Memory B cell (primary cell): ENCODE measurements at regions not wholly inside any gene's neighbourhood (a gene's known extent, or its start where the extent isn't known, plus 50 kb on each side); places are given as distances from the start of the nearest gene placed in this dataset.
"Not testable (repeated sequence)": the region's sequence is repeated elsewhere in the genome, so short reads cannot be mapped to it uniquely, and the experiment has no call there.

Experiments used
- ATAC-seq: fragments of 150-1000 bp; cut with Tn5 transposase; 2 replicates; pipeline ENCODE4 v1.10.0; 2021; ENCODE audit warnings: low read depth, mild to moderate bottlenecking, moderate library complexity
- DNase-seq, 2 donors: peaks; one replicate each; pipeline ENCODE4 v3.0.0; 2022; ENCODE audit warnings: low spot score in 2 of 2
- H3K27ac Mint-ChIP-seq: one replicate; pipeline ENCODE4 v1.8.0; 2022; ENCODE audit warnings: mild to moderate bottlenecking, moderate library complexity, mixed read lengths
- H3K27me3 Mint-ChIP-seq: one replicate; pipeline ENCODE4 v1.8.0; 2022; ENCODE audit warnings: mixed read lengths
- H3K36me3 Mint-ChIP-seq: one replicate; pipeline ENCODE4 v1.8.0; 2022; ENCODE audit warnings: mild to moderate bottlenecking, mixed read lengths
- H3K4me1 Mint-ChIP-seq: one replicate; pipeline ENCODE4 v1.8.0; 2022; ENCODE audit warnings: mixed read lengths
- H3K4me3 Mint-ChIP-seq: one replicate; pipeline ENCODE4 v1.8.0; 2022; ENCODE audit warnings: mild to moderate bottlenecking, moderate library complexity, mixed read lengths
- H3K9me3 Mint-ChIP-seq: one replicate; pipeline ENCODE4 v1.8.0; 2022; ENCODE audit warnings: mixed read lengths

DNA sequence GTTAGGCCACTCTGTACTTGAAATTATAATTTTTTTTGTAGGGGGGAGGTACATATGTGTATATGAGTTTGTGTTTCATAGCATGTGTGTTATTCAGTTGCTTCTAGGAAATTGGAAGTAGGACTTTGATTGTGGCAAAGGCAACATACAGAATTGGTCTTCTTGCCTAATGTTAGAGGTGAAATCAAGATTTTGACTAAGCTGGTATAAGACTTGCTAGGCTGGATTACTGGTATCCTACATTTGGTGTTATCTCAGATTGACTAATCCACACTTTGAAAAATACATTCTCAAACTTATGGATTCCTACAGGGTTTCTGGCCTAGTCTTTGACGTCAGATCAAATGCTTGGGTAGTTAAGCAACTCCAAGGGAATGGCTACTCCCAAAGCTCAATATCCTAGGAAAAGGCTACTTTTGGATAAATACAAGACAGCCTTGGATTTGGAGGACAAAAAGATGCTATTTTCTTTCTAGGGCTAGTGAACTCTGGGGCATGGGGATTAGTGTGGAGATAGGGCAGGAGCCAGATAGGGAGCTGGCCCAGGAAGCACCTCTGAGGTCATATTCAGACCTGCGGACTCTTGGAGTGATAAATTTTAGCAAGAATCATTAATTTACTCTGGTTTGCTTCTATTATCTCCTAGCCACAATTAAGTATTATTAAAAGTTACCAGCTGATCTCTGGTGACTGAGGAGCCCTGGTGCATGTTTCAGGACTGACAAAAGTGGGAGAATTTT lies 144.0 kb upstream of the RPS23 start:
- H3K4me3 Mint-ChIP-seq: no peak overlapping the region
- DNase-seq (no peak), ATAC-seq (no peak)
- no peaks in the 10 kb centered on the region for H3K36me3 Mint-ChIP-seq
- no peaks in the 10 kb centered on the region for H3K9me3 Mint-ChIP-seq
- H3K27ac Mint-ChIP-seq: no peak overlapping the region
- H3K4me1 Mint-ChIP-seq: no peaks in the 10 kb centered on the region
- H3K27me3 Mint-ChIP-seq: no peaks in the 10 kb centered on the region

DNA sequence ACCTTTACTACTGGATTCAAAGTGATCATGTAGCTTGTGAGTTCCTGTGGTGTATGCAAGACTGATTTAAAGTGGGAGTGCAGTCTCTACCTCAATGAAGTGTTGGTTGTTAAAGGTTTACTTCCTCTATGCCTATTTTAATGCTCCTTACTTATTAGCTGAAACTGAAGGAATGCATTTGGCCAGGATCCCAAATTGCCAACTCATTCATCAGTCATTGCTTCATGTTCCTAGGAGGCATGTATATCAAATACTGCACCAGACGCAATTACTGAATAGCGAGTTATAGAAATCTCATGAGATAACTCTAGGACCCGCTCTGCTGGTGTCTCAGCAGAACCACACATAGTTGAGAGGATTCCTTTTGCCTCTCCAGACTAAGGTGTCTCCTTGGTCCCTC lies 143.0 kb upstream of the RPS23 start:
- Mint-ChIP-seq H3K4me3 (no peak overlapping the region), H3K9me3 (no peaks in the 10 kb centered on the region), H3K27ac (no peak overlapping the region), H3K27me3 (no peaks in the 10 kb centered on the region), H3K4me1 (no peaks in the 10 kb centered on the region), H3K36me3 (no peaks in the 10 kb centered on the region)
- DNase-seq: no peak
- ATAC-seq: no peak

DNA sequence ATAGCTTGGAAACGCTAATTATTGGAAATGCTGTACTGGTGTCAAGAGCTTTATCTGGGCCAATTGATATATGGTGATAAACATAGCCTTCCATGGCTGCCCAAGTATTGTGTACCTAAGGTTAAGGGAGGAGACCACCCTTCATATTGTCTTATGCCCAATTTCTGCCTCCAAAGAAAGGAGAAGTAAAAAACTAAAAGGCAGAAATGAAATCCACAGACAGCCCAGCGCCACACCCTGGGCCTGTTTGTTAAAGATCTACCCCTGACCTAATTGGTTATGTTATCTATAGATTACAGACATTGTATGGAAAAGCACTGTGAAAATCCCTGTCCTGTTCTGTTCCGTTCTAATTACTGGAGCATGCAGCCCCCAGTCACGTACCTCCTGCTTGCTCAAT lies 142.4 kb upstream of the RPS23 start:
- H3K27me3 Mint-ChIP-seq, H3K27ac Mint-ChIP-seq, H3K4me3 Mint-ChIP-seq, H3K9me3 Mint-ChIP-seq, H3K4me1 Mint-ChIP-seq, H3K36me3 Mint-ChIP-seq, ATAC-seq, DNase-seq: not testable (repeated sequence)

DNA sequence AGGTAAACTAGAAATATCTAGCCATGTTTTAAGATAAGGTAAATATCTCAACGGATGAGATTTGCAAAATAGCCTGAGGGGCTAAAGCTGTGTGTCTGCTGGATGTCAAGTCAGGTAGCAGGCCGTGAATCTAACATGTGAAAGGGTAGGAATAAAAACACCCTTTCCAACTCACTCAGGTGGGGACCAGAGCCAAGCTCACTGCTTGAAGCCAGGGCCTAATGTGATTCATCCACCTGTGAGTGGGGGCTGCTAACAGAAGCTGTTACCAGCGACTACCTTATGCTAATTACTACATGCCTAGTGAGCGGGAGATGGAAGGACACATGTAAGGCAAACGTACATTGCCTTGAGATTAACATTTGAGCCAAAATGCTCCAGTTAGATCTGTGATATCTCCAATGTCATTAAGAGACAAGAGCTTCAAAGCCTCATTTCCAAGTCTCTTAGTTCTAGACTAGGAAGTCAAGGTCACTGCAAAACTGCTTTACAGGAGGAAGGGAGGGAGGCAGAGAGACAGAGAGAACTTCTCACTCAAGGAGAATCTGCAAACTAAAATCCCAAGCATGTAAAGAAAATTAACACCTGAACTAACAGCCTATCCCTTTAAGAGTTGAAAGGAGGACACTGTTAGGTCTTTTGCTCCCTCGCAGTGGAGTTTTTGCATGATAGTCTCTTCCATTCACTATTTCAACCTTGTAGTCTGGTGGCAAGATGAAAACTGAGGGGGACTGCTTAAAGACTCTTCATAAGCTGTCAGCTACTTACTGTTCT lies 141.6 kb upstream of the RPS23 start:
- Mint-ChIP-seq H3K4me3 (no peak overlapping the region), H3K4me1 (no peaks in the 10 kb centered on the region), H3K27ac (no peak overlapping the region), H3K9me3 (no peaks in the 10 kb centered on the region), H3K27me3 (no peaks in the 10 kb centered on the region), H3K36me3 (no peaks in the 10 kb centered on the region)
- ATAC-seq (no peak), DNase-seq (no peak)

DNA sequence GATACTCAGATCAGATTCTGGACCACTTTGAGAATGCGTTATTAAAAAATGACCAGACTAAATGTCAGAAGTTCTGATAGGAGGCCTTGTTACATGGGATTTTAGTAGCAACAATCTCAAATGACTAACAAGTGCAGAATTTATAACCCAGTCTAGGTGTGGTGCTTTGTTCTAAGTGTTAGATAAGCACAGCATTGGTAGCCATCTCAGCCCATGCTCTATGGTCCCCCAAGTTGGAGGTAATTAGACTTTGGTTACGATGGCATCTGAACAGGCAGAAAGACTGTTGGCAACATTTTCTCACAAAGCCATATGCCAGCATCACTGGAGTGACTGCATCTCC lies 140.4 kb upstream of the RPS23 start:
- DNase-seq: no peak
- Mint-ChIP-seq H3K9me3 (no peaks in the 10 kb centered on the region), H3K4me3 (no peak overlapping the region), H3K27ac (no peak overlapping the region), H3K36me3 (no peaks in the 10 kb centered on the region), H3K4me1 (no peaks in the 10 kb centered on the region), H3K27me3 (no peaks in the 10 kb centered on the region)
- ATAC-seq: no peak

DNA sequence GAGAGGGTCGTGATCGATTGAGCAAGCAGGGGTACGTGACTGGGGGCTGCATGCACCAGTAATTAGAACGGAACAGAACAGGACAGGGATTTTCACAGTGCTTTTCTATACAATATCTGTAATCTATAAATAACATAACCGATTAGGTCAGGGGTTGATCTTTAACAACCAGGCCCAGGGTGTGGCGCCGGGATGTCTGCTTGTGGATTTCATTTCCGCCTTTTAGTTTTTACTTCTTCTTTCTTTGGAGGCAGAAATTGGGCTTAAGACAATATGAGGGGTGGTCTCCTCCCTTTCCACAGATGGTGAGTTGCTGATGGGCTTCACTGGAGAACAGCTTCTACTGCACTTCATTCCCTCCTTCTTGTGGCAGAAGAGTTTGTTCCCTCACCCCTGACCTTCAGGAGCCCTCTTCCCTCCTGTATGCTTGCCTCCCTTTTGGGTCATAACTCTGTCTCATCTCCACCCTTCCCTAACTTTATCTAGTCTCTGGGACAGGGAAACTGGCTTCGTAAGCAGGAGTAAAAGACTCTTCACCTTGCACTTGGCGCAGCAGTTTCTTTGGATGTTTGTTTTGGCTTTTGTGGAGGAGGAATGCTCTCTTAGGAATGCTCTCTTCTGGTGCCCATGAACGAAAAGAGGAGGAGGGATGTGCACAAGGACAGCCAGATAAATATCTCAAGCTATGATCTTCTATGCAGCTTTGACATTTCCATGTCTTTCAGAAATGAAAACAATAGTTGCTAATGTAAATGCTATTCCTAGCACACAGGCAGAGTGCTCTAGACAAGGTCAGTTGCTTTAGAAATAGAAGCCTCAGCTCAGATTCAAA lies 139.8 kb upstream of the RPS23 start:
- H3K36me3 Mint-ChIP-seq: no peaks in the 10 kb centered on the region
- no peak for ATAC-seq
- H3K9me3 Mint-ChIP-seq: no peaks in the 10 kb centered on the region
- no peak overlapping the region for H3K27ac Mint-ChIP-seq
- no peak for DNase-seq
- no peaks in the 10 kb centered on the region for H3K4me1 Mint-ChIP-seq
- H3K27me3 Mint-ChIP-seq: no peaks in the 10 kb centered on the region
- no peak overlapping the region for H3K4me3 Mint-ChIP-seq

DNA sequence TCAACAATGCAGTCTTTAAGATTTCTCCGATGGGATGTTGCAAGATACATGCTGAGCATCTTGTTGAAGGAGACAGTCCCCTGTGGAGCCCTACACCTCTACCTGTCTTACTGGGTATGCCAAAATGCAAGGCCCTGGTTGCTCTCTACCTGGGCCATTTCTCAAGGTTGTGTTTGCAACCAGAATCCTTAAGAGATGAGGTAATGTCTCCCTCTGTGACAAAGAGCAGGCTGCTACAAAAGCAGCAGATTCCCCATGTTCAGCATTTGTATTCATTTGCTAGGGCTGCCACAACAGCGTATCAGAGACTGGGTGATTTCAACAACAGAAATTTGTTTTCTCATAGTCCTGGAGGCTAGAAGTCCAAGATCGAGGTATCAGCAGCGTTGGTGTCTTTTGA lies 138.4 kb upstream of the RPS23 start:
- ATAC-seq: no peak
- Mint-ChIP-seq H3K27me3 (no peaks in the 10 kb centered on the region), H3K4me3 (no peak overlapping the region), H3K36me3 (no peaks in the 10 kb centered on the region), H3K27ac (no peak overlapping the region), H3K4me1 (no peaks in the 10 kb centered on the region), H3K9me3 (no peaks in the 10 kb centered on the region)
- no peak for DNase-seq

DNA sequence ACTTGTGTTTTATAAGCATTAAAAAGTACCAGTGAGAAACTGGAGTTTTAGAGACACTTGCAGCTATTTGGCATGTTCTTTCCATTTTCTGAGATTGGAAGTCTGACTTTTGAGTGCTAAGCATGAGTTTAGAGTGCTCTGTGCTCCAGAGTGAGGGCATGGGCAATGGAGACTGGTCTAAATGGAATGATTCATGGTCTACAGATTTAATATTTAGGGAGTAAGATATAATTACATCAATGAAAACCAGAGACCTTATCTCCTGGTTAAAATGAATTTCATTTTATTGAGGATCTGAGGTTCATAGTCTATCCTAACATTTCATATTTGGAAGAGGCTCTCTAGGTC lies 135.9 kb upstream of the RPS23 start:
- no peaks in the 10 kb centered on the region for H3K4me1 Mint-ChIP-seq

DNA sequence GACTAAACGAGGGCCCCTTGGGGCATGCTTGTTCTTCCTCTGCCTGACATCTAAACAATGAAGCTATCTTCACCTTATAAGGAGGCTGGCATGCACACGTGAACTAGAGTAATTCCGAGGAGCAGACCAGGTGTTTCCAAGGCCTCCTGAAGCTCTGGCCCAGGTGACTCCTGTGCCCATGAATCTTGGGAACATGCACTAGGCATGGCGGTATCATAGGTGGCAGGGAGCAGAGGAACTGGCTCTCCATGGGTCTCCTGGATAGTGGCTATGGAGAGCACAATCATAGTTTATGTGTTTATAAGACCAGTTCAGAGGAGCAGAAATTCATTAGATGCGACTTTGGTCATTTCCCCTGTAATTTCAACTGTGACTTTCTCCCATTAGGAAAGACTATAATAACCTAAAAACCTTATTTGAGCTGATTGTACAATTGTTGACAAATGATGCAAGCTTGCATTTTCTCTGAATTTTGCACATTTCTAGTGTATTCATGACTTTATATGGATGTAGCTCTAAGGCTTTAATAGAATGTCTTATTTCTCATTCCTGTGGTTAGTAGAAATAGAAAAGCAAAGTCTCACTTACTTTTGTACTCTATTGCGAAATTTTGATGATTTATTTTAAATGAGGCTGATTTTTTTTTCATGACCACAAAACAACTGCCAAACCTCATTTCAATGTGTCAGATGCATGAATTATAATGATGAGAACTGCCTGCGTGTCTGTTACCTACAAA lies 135.3 kb upstream of the RPS23 start:
- Mint-ChIP-seq H3K27ac (no peak overlapping the region), H3K4me1 (no peaks in the 10 kb centered on the region), H3K9me3 (no peaks in the 10 kb centered on the region), H3K27me3 (no peaks in the 10 kb centered on the region), H3K4me3 (no peak overlapping the region), H3K36me3 (no peaks in the 10 kb centered on the region)
- ATAC-seq: no peak
- no peak for DNase-seq

More for the DNA sequence above, 135.9 kb upstream of the RPS23 start:
- Mint-ChIP-seq H3K4me3 (no peak overlapping the region), H3K9me3 (no peaks in the 10 kb centered on the region), H3K36me3 (no peaks in the 10 kb centered on the region), H3K27me3 (no peaks in the 10 kb centered on the region), H3K27ac (no peak overlapping the region)
- DNase-seq: no peak
- ATAC-seq: no peak

DNA sequence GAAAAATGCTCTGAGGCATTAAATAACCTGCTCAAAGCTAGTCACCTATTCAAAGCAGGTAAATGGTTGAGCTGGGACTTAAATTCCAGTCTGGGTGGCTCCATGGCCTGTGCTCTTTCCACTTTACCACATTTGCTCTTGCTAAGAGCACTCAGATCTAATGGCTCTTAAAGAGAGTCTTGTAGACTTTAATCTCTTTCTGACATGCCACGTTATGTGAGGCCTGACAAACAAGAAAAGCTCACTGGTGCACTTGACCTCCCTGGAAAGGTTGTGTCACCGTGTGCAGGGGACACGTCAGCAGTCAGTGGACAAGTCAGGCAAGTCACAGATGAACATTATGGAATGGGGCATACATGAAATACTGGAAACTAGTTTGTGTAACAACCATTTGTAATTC lies 129.9 kb upstream of the RPS23 start:
- Mint-ChIP-seq H3K4me3 (no peak overlapping the region), H3K27me3 (no peaks in the 10 kb centered on the region), H3K9me3 (peaks cover 1% of the 10 kb centered on the region), H3K4me1 (no peaks in the 10 kb centered on the region), H3K36me3 (no peaks in the 10 kb centered on the region), H3K27ac (no peak overlapping the region)
- DNase-seq (no peak), ATAC-seq (no peak)

DNA sequence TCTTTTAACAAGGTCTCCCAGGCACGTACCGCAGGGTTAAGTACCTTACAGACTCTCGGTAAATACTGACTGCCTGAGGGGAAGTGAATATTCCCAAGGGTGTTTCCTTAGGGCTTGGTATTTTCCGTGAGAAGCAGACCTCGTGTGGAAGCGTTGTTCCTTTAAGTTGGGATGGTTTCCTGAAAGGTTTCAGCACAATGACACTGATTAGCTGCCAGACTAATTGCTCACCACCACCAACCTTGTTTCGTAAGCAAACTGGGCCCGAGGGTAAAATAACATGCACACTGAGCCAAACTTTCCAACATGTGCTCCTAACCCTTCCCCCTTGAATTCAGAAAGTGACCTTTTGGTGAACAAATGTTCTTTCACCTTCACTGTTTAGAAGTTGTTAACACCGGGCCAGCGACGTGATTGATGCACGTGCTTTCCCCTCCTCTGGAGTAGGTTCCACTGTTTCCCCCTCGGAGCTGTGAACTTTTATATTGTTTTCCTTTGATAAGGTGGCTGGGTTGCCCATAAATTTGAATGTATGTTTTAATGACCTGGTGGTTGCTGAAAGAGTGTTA lies 128.1 kb upstream of the RPS23 start:
- H3K27me3 Mint-ChIP-seq: no peaks in the 10 kb centered on the region
- peaks cover 1% of the 10 kb centered on the region for H3K9me3 Mint-ChIP-seq
- no peak overlapping the region for H3K4me3 Mint-ChIP-seq
- no peaks in the 10 kb centered on the region for H3K36me3 Mint-ChIP-seq
- H3K4me1 Mint-ChIP-seq: no peaks in the 10 kb centered on the region
- ATAC-seq (no peak), DNase-seq (no peak)
- H3K27ac Mint-ChIP-seq: no peak overlapping the region

DNA sequence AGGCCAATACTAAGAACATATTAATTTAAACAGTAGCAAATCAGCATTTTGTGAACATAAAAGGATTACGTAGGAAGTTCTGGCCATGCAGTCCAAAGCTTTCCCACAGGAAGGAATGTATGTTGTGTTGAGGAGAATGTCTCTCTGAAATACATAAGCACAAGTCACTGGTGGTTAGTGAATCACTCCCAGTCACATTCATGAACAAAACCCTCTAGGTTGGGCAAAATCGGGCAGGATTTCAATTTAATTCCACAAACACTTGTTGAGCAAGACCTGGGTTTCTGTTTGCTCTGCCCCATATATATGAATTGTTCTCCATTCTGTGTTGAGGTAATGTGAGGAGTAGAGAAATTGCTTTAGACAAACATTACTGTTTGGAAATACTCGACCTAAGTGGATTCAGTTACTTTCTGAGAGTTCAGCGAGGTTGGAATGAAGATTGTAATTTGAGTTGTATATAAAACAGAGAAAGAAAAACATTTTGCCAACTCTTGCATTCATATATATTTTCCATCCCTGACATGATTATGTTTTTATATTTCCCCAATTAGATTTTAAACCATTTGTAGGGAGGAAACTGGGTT lies 127.6 kb upstream of the RPS23 start:
- DNase-seq (no peak), ATAC-seq (no peak)
- no peaks in the 10 kb centered on the region for H3K36me3 Mint-ChIP-seq
- H3K4me3 Mint-ChIP-seq: no peak overlapping the region
- peaks cover 1% of the 10 kb centered on the region for H3K9me3 Mint-ChIP-seq
- no peak overlapping the region for H3K27ac Mint-ChIP-seq
- H3K4me1 Mint-ChIP-seq: no peaks in the 10 kb centered on the region
- no peaks in the 10 kb centered on the region for H3K27me3 Mint-ChIP-seq

DNA sequence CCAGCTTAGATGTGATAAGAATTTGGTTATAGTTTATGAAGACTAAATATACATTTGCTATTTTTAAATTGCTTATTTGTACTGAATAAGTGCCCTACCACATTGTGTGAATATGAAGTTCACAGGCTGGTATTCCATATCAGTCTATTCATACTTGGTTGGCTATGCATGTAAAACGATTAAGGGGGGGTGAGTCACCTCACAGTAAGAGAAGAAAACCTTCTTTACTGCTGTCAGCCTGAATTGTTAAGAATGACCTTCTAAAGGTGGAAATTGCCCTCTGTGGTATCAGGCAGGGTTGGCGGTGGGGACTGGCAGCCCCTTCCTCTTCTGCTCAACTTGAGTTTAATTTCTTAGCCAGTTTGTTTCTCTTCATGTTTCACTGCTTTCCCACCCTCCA lies 127.0 kb upstream of the RPS23 start:
- H3K4me3 Mint-ChIP-seq: no peak overlapping the region
- peaks cover 1% of the 10 kb centered on the region for H3K9me3 Mint-ChIP-seq
- ATAC-seq (no peak), DNase-seq (no peak)
- H3K36me3 Mint-ChIP-seq: no peaks in the 10 kb centered on the region
- no peaks in the 10 kb centered on the region for H3K27me3 Mint-ChIP-seq
- no peak overlapping the region for H3K27ac Mint-ChIP-seq
- no peaks in the 10 kb centered on the region for H3K4me1 Mint-ChIP-seq
